ENCODE measurements at regions not wholly inside any gene's neighbourhood (a gene's known extent, or its start where the extent isn't known, plus 50 kb on each side); places are given as distances from the start of the nearest gene placed in this dataset.

DNA sequence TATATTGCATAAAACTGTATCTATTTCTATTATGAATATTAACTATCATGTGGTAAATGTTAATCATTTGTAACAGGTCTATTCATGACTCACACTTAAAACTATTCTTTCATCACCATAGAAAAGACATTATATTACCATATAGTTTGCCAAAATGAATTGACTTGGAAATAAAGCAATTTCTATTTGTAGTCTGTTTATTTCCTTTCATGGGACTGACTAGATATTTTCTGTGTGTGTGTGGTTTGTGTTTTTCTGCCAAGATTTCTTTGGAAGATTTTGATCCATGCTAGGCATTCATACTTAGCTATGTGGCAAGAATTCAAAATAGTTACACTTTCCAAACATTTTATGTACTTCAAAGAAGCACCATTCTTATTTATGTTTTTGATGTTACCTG, 522.5 kb upstream of the AGTR1 start:
- TF ChIP-seq, protein P1, sequence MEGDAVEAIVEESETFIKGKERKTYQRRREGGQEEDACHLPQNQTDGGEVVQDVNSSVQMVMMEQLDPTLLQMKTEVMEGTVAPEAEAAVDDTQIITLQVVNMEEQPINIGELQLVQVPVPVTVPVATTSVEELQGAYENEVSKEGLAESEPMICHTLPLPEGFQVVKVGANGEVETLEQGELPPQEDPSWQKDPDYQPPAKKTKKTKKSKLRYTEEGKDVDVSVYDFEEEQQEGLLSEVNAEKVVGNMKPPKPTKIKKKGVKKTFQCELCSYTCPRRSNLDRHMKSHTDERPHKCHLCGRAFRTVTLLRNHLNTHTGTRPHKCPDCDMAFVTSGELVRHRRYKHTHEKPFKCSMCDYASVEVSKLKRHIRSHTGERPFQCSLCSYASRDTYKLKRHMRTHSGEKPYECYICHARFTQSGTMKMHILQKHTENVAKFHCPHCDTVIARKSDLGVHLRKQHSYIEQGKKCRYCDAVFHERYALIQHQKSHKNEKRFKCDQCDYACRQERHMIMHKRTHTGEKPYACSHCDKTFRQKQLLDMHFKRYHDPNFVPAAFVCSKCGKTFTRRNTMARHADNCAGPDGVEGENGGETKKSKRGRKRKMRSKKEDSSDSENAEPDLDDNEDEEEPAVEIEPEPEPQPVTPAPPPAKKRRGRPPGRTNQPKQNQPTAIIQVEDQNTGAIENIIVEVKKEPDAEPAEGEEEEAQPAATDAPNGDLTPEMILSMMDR (IDR thresholded peaks at IDR 0.05; ENCODE audit: low read depth, low read length), result no peak

GRCh38 chr3:148178503-148178902, 519.2 kb upstream of the AGTR1 start:
- TF ChIP-seq, protein P1 (IDR thresholded peaks at IDR 0.05; ENCODE audit: low read depth, low read length), result no peak
- peak in 1 of 2 donors; percentile 43 for DNase-seq (ENCODE audit: low read depth in 2 of 2)

More for the DNA sequence above, 522.5 kb upstream of the AGTR1 start:
- no peak overlapping the region for H3K4me3 ChIP-seq (replicated peaks in 1 of 2; ENCODE audit: low read depth in 2 of 2, low read length in 2 of 2)
- DNase-seq (ENCODE audit: low read depth in 2 of 2), result peak; percentile 45 to 66

GRCh38 chr3:148184798-148185197, 512.9 kb upstream of the AGTR1 start:
- TF ChIP-seq, protein P1 (IDR thresholded peaks at IDR 0.05; ENCODE audit: low read depth, low read length), result no peak
- H3K4me3 ChIP-seq (replicated peaks in 1 of 2; ENCODE audit: low read depth in 2 of 2, low read length in 2 of 2), result no peak overlapping the region
- DNase-seq (ENCODE audit: low read depth in 2 of 2), result no peak

More at GRCh38 chr3:148178503-148178902, 519.2 kb upstream of the AGTR1 start:
- H3K4me3 ChIP-seq (replicated peaks in 1 of 2; ENCODE audit: low read depth in 2 of 2, low read length in 2 of 2), result no peak overlapping the region

GRCh38 chr3:148186881-148187280, 510.8 kb upstream of the AGTR1 start:
- no peak for DNase-seq (ENCODE audit: low read depth in 2 of 2)
- H3K4me3 ChIP-seq (replicated peaks in 1 of 2; ENCODE audit: low read depth in 2 of 2, low read length in 2 of 2), result no peak overlapping the region
- TF ChIP-seq, protein P1 (IDR thresholded peaks at IDR 0.05; ENCODE audit: low read depth, low read length), result no peak

- H3K4me3 ChIP-seq (replicated peaks in 1 of 2; ENCODE audit: low read depth in 2 of 2, low read length in 2 of 2), result no peak overlapping the region
- TF ChIP-seq, protein P1 (IDR thresholded peaks at IDR 0.05; ENCODE audit: low read depth, low read length), result no peak
Observed at GRCh38 chr3:148187296-148187695, 510.4 kb upstream of the AGTR1 start.

GRCh38 chr3:148190441-148190990, 507.2 kb upstream of the AGTR1 start:
- TF ChIP-seq, protein P1 (IDR thresholded peaks at IDR 0.05; ENCODE audit: low read depth, low read length), result no peak
- H3K4me3 ChIP-seq (replicated peaks in 1 of 2; ENCODE audit: low read depth in 2 of 2, low read length in 2 of 2), result no peak overlapping the region
- DNase-seq (ENCODE audit: low read depth in 2 of 2), result no peak

More at GRCh38 chr3:148187296-148187695, 510.4 kb upstream of the AGTR1 start:
- DNase-seq (ENCODE audit: low read depth in 2 of 2), result no peak

- TF ChIP-seq, protein P1 (IDR thresholded peaks at IDR 0.05; ENCODE audit: low read depth, low read length), result no peak
- H3K4me3 ChIP-seq (replicated peaks in 1 of 2; ENCODE audit: low read depth in 2 of 2, low read length in 2 of 2), result no peak overlapping the region
- DNase-seq (ENCODE audit: low read depth in 2 of 2), result no peak
Observed at GRCh38 chr3:148191966-148192365, 505.7 kb upstream of the AGTR1 start.
